GM18511 (cell line): ENCODE measurements at regions not wholly inside any gene's neighbourhood (a gene's known extent, or its start where the extent isn't known, plus 50 kb on each side); places are given as distances from the start of the nearest gene placed in this dataset.
"Not testable (repeated sequence)": the region's sequence is repeated elsewhere in the genome, so short reads cannot be mapped to it uniquely, and the experiment has no call there.

ENCODE experiments used
- ATAC-seq: cut with Tn5 transposase; IDR thresholded peaks from one replicate; pipeline ENCODE4 v1.9.1; 2021; ENCODE audit warnings: mild to moderate bottlenecking, moderate library complexity; ENCODE audit not compliant: unreplicated experiment

GRCh38 chr1:206358771-206359170, 111.5 kb upstream of the IKBKE start:
- not testable (repeated sequence) for ATAC-seq

GRCh38 chr1:206359377-206359776, 110.9 kb upstream of the IKBKE start:
- ATAC-seq: not testable (repeated sequence)

- not testable (repeated sequence) for ATAC-seq
These were observed 108.2 kb upstream of the IKBKE start for GRCh38 chr1:206361978-206362543.

- ATAC-seq: not testable (repeated sequence)
These were observed 107.3 kb upstream of the IKBKE start for GRCh38 chr1:206362994-206363393.

- not testable (repeated sequence) for ATAC-seq
These were observed 105.0 kb upstream of the IKBKE start for GRCh38 chr1:206365271-206365670.

- not testable (repeated sequence) for ATAC-seq
These were observed 104.1 kb upstream of the IKBKE start for GRCh38 chr1:206366131-206366530.

GRCh38 chr1:206366772-206367171, 103.5 kb upstream of the IKBKE start:
- ATAC-seq: not testable (repeated sequence)

GRCh38 chr1:206367955-206368622, 102.2 kb upstream of the IKBKE start:
- not testable (repeated sequence) for ATAC-seq

- ATAC-seq: not testable (repeated sequence)
These were observed 95.6 kb upstream of the IKBKE start for GRCh38 chr1:206374725-206375124.

GRCh38 chr1:206375552-206375951, 94.7 kb upstream of the IKBKE start:
- not testable (repeated sequence) for ATAC-seq

GRCh38 chr1:206378506-206378905, 91.8 kb upstream of the IKBKE start:
- ATAC-seq: not testable (repeated sequence)

- ATAC-seq: not testable (repeated sequence)
These were observed 91.0 kb upstream of the IKBKE start for GRCh38 chr1:206379245-206379644.

GRCh38 chr1:206380163-206380790, 90.0 kb upstream of the IKBKE start:
- ATAC-seq: not testable (repeated sequence)

GRCh38 chr1:206380791-206381610, 89.3 kb upstream of the IKBKE start:
- ATAC-seq: not testable (repeated sequence)

GRCh38 chr1:206384029-206384807, 86.1 kb upstream of the IKBKE start:
- not testable (repeated sequence) for ATAC-seq

- not testable (repeated sequence) for ATAC-seq
These were observed 85.4 kb upstream of the IKBKE start for GRCh38 chr1:206384891-206385290.

GRCh38 chr1:206387631-206388030, 82.6 kb upstream of the IKBKE start:
- ATAC-seq: not testable (repeated sequence)

GRCh38 chr1:206391903-206392302, 78.4 kb upstream of the IKBKE start:
- ATAC-seq: not testable (repeated sequence)

GRCh38 chr1:206397501-206397900, 72.8 kb upstream of the IKBKE start:
- not testable (repeated sequence) for ATAC-seq

GRCh38 chr1:206398261-206398660, 72.0 kb upstream of the IKBKE start:
- not testable (repeated sequence) for ATAC-seq
